Retinal pigment epithelial cell (primary cell): ENCODE measurements at regions not wholly inside any gene's neighbourhood (a gene's known extent, or its start where the extent isn't known, plus 50 kb on each side); places are given as distances from the start of the nearest gene placed in this dataset.

Experiments used
- DNase-seq: peaks from one replicate; pipeline ENCODE4 v3.0.0-alpha.2; 2010; ENCODE audit warnings: low read depth
- H3K4me3 ChIP-seq: 2 replicates; pipeline ENCODE4 v1.5.1; 2011; ENCODE audit warnings: mild to moderate bottlenecking, low read length, control low read depth, moderate library complexity
- TF ChIP-seq, protein P1 (sequence below): conservative IDR thresholded peaks from 2 replicates; pipeline ENCODE4 v1.5.1; 2011; ENCODE audit warnings: low read depth, low read length, control low read depth, inconsistent platforms

DNA sequence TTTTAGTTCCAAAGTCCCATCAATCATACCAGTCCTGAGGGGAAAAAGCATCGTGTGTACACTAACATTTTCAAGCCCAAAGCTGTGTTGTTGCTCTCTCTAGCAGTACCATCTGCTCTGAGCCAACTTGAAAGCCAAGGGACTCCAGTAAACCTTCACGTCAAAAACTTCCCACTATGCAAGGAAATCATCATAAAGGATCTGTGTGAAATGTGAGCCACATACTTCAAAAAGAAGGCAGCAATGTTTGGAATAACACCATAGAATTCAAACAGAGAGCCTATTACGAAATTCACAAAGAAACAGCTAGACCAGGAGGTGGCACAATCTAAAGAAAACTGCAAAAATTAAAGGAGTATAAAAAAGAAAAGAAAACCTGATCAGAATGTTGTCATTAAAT, 399.8 kb upstream of the EPHA7 start:
- TF ChIP-seq, protein P1, sequence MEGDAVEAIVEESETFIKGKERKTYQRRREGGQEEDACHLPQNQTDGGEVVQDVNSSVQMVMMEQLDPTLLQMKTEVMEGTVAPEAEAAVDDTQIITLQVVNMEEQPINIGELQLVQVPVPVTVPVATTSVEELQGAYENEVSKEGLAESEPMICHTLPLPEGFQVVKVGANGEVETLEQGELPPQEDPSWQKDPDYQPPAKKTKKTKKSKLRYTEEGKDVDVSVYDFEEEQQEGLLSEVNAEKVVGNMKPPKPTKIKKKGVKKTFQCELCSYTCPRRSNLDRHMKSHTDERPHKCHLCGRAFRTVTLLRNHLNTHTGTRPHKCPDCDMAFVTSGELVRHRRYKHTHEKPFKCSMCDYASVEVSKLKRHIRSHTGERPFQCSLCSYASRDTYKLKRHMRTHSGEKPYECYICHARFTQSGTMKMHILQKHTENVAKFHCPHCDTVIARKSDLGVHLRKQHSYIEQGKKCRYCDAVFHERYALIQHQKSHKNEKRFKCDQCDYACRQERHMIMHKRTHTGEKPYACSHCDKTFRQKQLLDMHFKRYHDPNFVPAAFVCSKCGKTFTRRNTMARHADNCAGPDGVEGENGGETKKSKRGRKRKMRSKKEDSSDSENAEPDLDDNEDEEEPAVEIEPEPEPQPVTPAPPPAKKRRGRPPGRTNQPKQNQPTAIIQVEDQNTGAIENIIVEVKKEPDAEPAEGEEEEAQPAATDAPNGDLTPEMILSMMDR, result no peak
- no peak overlapping the region for H3K4me3 ChIP-seq
- DNase-seq, result no peak

DNA sequence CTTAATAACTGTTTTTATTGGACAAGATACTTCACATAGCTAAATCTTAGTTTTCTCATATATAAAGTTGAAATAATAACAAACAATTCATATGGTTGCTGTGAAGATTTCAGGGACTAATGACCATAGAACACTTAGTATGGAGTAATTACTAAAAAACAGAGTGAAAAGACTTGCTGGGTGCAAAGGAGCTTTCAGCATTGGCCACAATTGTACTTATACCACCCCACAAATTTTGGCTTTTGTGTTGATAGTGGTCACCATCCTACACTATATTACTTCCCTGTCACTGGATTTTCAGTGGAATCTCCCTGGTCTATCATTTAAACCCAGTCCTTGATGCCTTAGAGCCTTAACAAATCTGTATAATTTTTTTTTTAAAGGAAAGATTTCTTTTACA, 398.6 kb upstream of the EPHA7 start:
- no peak overlapping the region for H3K4me3 ChIP-seq
- TF ChIP-seq, protein P1, result no peak
- no peak for DNase-seq

DNA sequence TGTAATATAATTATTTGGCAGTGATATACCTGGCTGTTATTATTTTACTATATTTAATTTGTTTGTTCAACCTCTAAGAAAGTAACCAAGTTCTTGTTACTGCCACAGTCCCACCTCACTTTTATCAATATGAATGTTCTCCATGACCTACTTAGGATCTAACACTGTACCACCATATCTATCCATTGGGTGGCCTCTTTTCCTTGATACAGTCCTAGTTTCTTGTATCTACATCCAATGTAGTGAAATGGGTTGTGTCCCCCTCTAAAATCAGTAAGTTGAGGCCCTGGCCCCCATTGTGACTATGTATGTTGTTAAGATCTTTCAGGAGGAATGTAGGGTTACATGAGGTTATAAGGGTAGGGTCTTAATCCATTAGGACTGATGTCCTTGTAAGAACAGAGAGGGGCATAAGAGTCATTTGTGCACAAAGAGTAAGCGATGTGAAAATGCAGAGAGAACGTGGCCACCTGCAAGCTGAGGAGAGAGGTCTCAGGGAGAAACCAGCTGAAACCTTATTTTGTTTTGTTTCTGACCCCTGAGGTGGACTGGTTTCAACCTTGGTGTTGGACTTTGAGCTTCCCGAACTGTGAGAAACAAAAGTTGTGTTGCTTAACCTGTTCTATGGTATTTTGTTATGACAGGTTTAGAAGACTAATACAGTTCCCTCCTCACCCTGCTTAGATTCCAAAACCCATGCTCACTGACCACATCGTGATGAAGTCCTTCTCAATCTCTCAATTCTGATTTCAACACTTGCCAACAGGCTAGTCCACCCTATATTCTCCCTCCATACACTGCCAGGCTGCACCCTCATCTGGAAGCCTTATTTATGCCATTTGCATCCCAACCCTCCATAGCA, 387.3 kb upstream of the EPHA7 start:
- TF ChIP-seq, protein P1, result no peak
- no peak for DNase-seq
- no peak overlapping the region for H3K4me3 ChIP-seq

DNA sequence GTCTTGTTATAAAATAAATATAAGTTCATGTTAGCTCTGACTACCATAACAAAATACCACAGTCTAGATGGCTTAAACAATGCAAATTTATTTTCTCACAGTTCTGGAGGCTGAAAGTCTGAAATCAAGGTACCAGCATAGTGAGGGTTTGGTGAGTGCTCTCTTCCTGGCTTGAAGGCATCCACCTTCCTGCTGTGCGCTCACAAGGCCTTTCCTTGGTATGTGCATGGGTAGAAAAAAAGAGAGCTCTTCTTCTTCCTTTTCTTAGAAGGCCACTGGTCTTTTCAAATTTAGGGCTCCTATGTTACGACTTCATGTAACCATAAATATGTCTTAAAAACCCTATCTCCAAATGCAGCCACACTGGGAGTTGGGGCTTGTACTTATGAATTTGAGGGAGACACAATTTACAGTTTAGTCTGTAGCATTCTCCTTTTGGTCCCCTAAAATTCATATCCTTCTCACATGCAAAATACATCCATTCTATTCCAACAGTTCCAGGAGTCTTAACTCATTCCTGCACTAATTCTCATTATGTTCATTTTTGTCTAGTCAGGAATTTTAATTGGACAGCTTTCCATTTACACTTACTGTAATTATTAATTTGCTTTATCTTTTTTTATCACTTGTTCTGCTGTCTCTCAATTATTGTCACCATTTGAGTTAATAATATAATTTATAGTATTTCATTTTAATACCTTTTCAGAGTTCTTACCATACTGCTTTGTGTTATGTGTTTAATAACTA, 381.9 kb upstream of the EPHA7 start:
- H3K4me3 ChIP-seq, result no peak overlapping the region
- TF ChIP-seq, protein P1, result no peak
- DNase-seq, result no peak

DNA sequence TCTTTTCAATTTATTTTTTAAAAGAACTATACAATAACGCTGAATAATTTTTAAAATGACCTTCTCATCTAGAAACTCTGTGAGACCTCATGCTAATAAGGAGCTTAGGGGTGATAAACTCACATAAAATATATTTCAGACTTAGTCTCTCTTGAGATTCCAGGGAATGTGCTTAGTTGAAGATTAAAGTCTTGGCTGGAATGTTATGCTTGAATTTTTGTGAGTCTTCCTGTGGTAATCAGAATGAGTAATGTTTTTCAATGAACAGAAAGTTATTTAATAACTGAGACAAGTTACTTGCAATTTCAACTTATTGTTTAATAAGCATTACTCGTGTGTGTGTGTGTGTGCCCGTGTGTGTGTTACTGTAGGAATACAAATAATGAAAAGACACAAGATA, 379.9 kb upstream of the EPHA7 start:
- TF ChIP-seq, protein P1, result no peak
- DNase-seq, result peak; percentile 88
- H3K4me3 ChIP-seq, result no peak overlapping the region

DNA sequence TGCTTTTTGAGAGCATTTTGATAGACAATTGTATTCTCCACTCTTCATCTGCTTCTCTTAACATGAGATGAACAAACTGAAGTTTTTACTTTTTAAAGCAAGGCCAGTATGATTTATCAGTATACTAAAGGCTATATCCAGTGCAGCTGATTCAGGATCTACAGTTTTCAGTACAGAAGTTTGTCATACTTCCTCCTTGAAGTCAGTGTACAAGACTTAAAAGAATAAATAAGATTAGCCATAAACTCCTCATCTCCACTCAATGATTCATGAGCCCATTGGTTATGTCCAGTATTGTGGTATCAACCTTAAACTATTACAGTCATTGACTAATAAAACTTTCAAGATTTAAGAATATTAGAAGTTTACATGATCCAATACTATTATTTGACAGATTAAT, 374.8 kb upstream of the EPHA7 start:
- no peak for DNase-seq
- H3K4me3 ChIP-seq, result no peak overlapping the region
- TF ChIP-seq, protein P1, result no peak
